Activated T-helper 9 cell treated with anti-CD3 and anti-CD28 coated beads, Interleukin-2, amount 50 U/mL, for 16 hours (primary cell): ENCODE measurements at regions not wholly inside any gene's neighbourhood (a gene's known extent, or its start where the extent isn't known, plus 50 kb on each side); places are given as distances from the start of the nearest gene placed in this dataset.
"Not testable (repeated sequence)": the region's sequence is repeated elsewhere in the genome, so short reads cannot be mapped to it uniquely, and the experiment has no call there.

Experiments used
- DNase-seq: peaks from one replicate; pipeline ENCODE4 v3.0.0-alpha.2; 2020; ENCODE audit warnings: low read depth

GRCh38 chr1:18561967-18562366 is 68.7 kb upstream of the PAX7 start:
- no peak for DNase-seq

GRCh38 chr1:18564676-18565075 is 66.0 kb upstream of the PAX7 start:
- DNase-seq = no peak

GRCh38 chr1:18565321-18565720 is 65.3 kb upstream of the PAX7 start:
- DNase-seq = no peak

- no peak for DNase-seq
Measured at GRCh38 chr1:18568489-18568888, 62.2 kb upstream of the PAX7 start.

GRCh38 chr1:18569251-18569650 is 61.4 kb upstream of the PAX7 start:
- DNase-seq = no peak

- DNase-seq = no peak
Measured at GRCh38 chr1:18569811-18570545, 60.7 kb upstream of the PAX7 start.

GRCh38 chr1:18571275-18571674 is 59.4 kb upstream of the PAX7 start:
- DNase-seq = no peak

- DNase-seq = no peak
Measured at GRCh38 chr1:18572022-18572880, 58.4 kb upstream of the PAX7 start.

GRCh38 chr1:18573170-18573569 is 57.5 kb upstream of the PAX7 start:
- no peak for DNase-seq

GRCh38 chr1:18574754-18575153 is 55.9 kb upstream of the PAX7 start:
- DNase-seq = no peak

GRCh38 chr1:18575620-18576019 is 55.0 kb upstream of the PAX7 start:
- DNase-seq = peak; percentile 3

- DNase-seq = no peak
Measured at GRCh38 chr1:18578271-18578670, 52.4 kb upstream of the PAX7 start.

- not testable (repeated sequence) for DNase-seq
Measured at GRCh38 chr1:18579267-18579666, 51.4 kb upstream of the PAX7 start.

- DNase-seq = no peak
Measured at GRCh38 chr1:18580047-18580446, 50.6 kb upstream of the PAX7 start.

GRCh38 chr1:18580691-18581419 is 49.8 kb upstream of the PAX7 start:
- DNase-seq = no peak
